Muscle layer of duodenum (tissue), 2 donors: ENCODE measurements at regions not wholly inside any gene's neighbourhood (a gene's known extent, or its start where the extent isn't known, plus 50 kb on each side); places are given as distances from the start of the nearest gene placed in this dataset.
"Not testable (repeated sequence)": the region's sequence is repeated elsewhere in the genome, so short reads cannot be mapped to it uniquely, and the experiment has no call there.

ENCODE experiments used
- H3K27ac ChIP-seq: one replicate; pipeline ENCODE4 v1.7.0; 2013; ENCODE audit warnings: mild to moderate bottlenecking, low read length
- H3K27me3 ChIP-seq: one replicate; pipeline ENCODE4 v1.7.0; 2013; ENCODE audit warnings: low read depth, mild to moderate bottlenecking, control low read depth, low read length
- H3K36me3 ChIP-seq, 2 donors: one replicate each; pipeline ENCODE4 v1.7.0; 2013; ENCODE audit warnings: low read length in 2 of 2, control low read depth in 1 of 2, mild to moderate bottlenecking in 1 of 2; ENCODE audit not compliant: insufficient read depth in 2 of 2, control insufficient read depth in 1 of 2
- H3K4me1 ChIP-seq, 2 donors: one replicate each; pipeline ENCODE4 v1.7.0; 2013; ENCODE audit warnings: low read length in 2 of 2, mild to moderate bottlenecking in 2 of 2, control low read depth in 1 of 2, moderate library complexity in 1 of 2; ENCODE audit not compliant: insufficient read depth in 2 of 2, control insufficient read depth in 1 of 2
- H3K4me3 ChIP-seq, 2 donors: one replicate each; pipeline ENCODE4 v1.7.0; 2013; ENCODE audit warnings: low read length in 2 of 2, low read depth in 1 of 2, mild to moderate bottlenecking in 1 of 2
- H3K9me3 ChIP-seq, 2 donors: one replicate each; pipeline ENCODE4 v1.7.0; 2013; ENCODE audit warnings: low read length in 2 of 2, control low read depth in 1 of 2, mild to moderate bottlenecking in 1 of 2; ENCODE audit not compliant: control insufficient read depth in 1 of 2
- donor health status: healthy.

GRCh38 chr16:6726621-6727020 lies 606.0 kb upstream of the RBFOX1 start:
- no peaks in the 10 kb centered on the region for H3K4me1 ChIP-seq
- H3K27me3 ChIP-seq = no peaks in the 10 kb centered on the region
- H3K27ac ChIP-seq = no peak overlapping the region
- H3K4me3 ChIP-seq = no peak overlapping the region
- H3K9me3 ChIP-seq = peaks cover 0 to 2% of the 10 kb centered on the region in 2 donors
- H3K36me3 ChIP-seq = no peaks in the 10 kb centered on the region

GRCh38 chr16:6725634-6726331 lies 606.9 kb upstream of the RBFOX1 start:
- Histone ChIP-seq H3K9me3 (peaks cover 0 to 2% of the 10 kb centered on the region in 2 donors), H3K27ac (no peak overlapping the region), H3K4me1 (no peaks in the 10 kb centered on the region), H3K36me3 (no peaks in the 10 kb centered on the region), H3K27me3 (no peaks in the 10 kb centered on the region), H3K4me3 (no peak overlapping the region)

GRCh38 chr16:6725206-6725605 lies 607.4 kb upstream of the RBFOX1 start:
- not testable (repeated sequence) for H3K4me3 ChIP-seq, H3K27ac ChIP-seq, H3K36me3 ChIP-seq, H3K4me1 ChIP-seq, H3K27me3 ChIP-seq, H3K9me3 ChIP-seq

GRCh38 chr16:6722786-6723185 lies 609.9 kb upstream of the RBFOX1 start:
- H3K27ac ChIP-seq = no peak overlapping the region
- no peaks in the 10 kb centered on the region for H3K27me3 ChIP-seq
- H3K9me3 ChIP-seq = peaks cover 0 to 2% of the 10 kb centered on the region in 2 donors
- no peak overlapping the region for H3K4me3 ChIP-seq
- H3K36me3 ChIP-seq = no peaks in the 10 kb centered on the region
- no peaks in the 10 kb centered on the region for H3K4me1 ChIP-seq

- no peaks in the 10 kb centered on the region for H3K9me3 ChIP-seq
- no peaks in the 10 kb centered on the region for H3K27me3 ChIP-seq
- no peak overlapping the region for H3K27ac ChIP-seq
- no peaks in the 10 kb centered on the region for H3K36me3 ChIP-seq
- no peak overlapping the region for H3K4me3 ChIP-seq
- H3K4me1 ChIP-seq = no peaks in the 10 kb centered on the region
These were observed 618.1 kb upstream of the RBFOX1 start for GRCh38 chr16:6714510-6714909.

- Histone ChIP-seq H3K36me3 (no peaks in the 10 kb centered on the region), H3K9me3 (no peaks in the 10 kb centered on the region), H3K4me3 (no peak overlapping the region), H3K27ac (no peak overlapping the region), H3K4me1 (no peaks in the 10 kb centered on the region), H3K27me3 (no peaks in the 10 kb centered on the region)
These were observed 622.9 kb upstream of the RBFOX1 start for GRCh38 chr16:6709736-6710135.

- Histone ChIP-seq H3K4me1 (no peaks in the 10 kb centered on the region), H3K36me3 (no peaks in the 10 kb centered on the region), H3K27me3 (no peaks in the 10 kb centered on the region), H3K9me3 (no peaks in the 10 kb centered on the region), H3K27ac (no peak overlapping the region), H3K4me3 (no peak overlapping the region)
These were observed 623.9 kb upstream of the RBFOX1 start for GRCh38 chr16:6708576-6709215.

- Histone ChIP-seq H3K9me3 (no peaks in the 10 kb centered on the region), H3K27ac (no peak overlapping the region), H3K36me3 (no peaks in the 10 kb centered on the region), H3K27me3 (no peaks in the 10 kb centered on the region), H3K4me3 (no peak overlapping the region), H3K4me1 (no peaks in the 10 kb centered on the region)
These were observed 628.2 kb upstream of the RBFOX1 start for GRCh38 chr16:6704306-6704930.

- Histone ChIP-seq H3K4me1 (no peaks in the 10 kb centered on the region), H3K27ac (no peak overlapping the region), H3K36me3 (no peaks in the 10 kb centered on the region), H3K27me3 (no peaks in the 10 kb centered on the region), H3K4me3 (no peak overlapping the region), H3K9me3 (no peaks in the 10 kb centered on the region)
These were observed 631.5 kb upstream of the RBFOX1 start for GRCh38 chr16:6701096-6701495.

GRCh38 chr16:6698548-6698947 lies 634.1 kb upstream of the RBFOX1 start:
- Histone ChIP-seq H3K27ac (no peak overlapping the region), H3K27me3 (no peaks in the 10 kb centered on the region)

GRCh38 chr16:6695666-6696065 lies 637.0 kb upstream of the RBFOX1 start:
- H3K9me3 ChIP-seq = peaks cover 0 to 5% of the 10 kb centered on the region in 2 donors
- H3K4me3 ChIP-seq = no peak overlapping the region
- no peak overlapping the region for H3K27ac ChIP-seq
- no peaks in the 10 kb centered on the region for H3K4me1 ChIP-seq
- H3K27me3 ChIP-seq = no peaks in the 10 kb centered on the region
- H3K36me3 ChIP-seq = no peaks in the 10 kb centered on the region

More at GRCh38 chr16:6698548-6698947, 634.1 kb upstream of the RBFOX1 start:
- no peak overlapping the region for H3K4me3 ChIP-seq
- no peaks in the 10 kb centered on the region for H3K9me3 ChIP-seq
- H3K4me1 ChIP-seq = no peaks in the 10 kb centered on the region
- H3K36me3 ChIP-seq = no peaks in the 10 kb centered on the region
